Brain microvascular endothelial cell (primary cell): ENCODE measurements at regions not wholly inside any gene's neighbourhood (a gene's known extent, or its start where the extent isn't known, plus 50 kb on each side); places are given as distances from the start of the nearest gene placed in this dataset.

ENCODE experiments used
- DNase-seq: peaks from one replicate; pipeline ENCODE4 v3.0.0-alpha.2; 2020
- H3K27ac ChIP-seq: fragments of 250-450 bp; sonication (Bioruptor Pico); 2 replicates; pipeline ENCODE4 v1.5.1; 2020; ENCODE audit warnings: mild to moderate bottlenecking, moderate library complexity
- H3K27me3 ChIP-seq: fragments of 250-450 bp; sonication (Bioruptor Pico); replicated peaks from 2 replicates; pipeline ENCODE4 v1.5.1; 2020; ENCODE audit warnings: mild to moderate bottlenecking
- H3K36me3 ChIP-seq: fragments of 250-450 bp; sonication (Bioruptor Pico); replicated peaks from 2 replicates; pipeline ENCODE4 v1.5.1; 2020; ENCODE audit warnings: mild to moderate bottlenecking
- H3K4me3 ChIP-seq: 2 replicates; pipeline ENCODE4 v1.5.1; 2011; ENCODE audit warnings: low read depth, mild to moderate bottlenecking, control low read depth, low read length, moderate library complexity
- CTCF ChIP-seq: IDR thresholded peaks from 2 replicates; pipeline ENCODE4 v1.5.1; 2011; ENCODE audit warnings: low read depth, mild to moderate bottlenecking, moderate library complexity, low read length, control low read depth, inconsistent platforms; ENCODE audit errors: missing control alignments
- in situ Hi-C: cut with HindIII; loops from 2 replicates; pipeline ENCODE4 v1.10.0; 2017; ENCODE audit warnings: low sequenced_read_pairs, low pct_ligation_motif_present

DNA sequence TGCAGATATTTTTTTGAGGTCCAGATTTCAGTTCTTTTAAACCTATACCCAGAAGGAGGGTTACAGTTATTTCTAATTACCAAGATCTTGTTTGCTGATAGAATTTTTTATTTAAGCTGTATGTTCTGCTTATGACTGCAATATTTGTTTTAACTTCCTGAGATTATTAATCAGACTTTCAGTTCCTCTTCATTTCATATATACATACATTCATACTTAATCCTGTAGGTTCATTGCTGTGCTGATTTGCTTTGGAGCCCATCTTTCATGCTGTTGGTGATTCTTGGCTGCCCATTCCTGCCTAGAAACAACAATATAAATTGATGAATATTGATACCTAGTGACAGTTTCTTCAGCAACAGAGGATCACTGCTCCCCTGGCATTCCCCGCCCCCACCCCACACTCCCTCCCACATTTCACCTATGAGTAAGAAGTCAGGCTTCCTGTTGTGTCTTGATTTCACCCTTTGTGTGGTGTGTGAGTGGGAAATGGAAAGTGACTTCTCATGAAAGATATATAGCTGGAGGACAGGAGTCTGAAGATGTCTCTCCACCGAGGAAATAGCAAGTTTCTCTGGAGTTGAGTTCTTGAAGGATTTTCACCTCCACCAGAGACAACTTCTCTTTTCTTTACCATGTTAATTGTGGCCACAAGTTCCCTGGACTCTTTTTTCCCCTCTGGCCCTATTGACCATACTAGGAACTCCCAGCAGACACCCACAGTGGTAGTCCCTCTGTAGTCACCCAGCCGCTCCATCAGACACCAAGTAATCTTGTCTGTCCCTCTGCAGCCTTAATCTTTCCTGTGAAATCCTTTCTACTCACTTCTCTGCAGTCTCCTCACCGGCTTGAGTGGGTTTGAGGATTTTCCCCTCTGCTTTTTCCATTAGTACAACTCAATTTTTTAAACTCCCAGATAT is 118.4 kb downstream of the ASB9 start:
- no peak for DNase-seq
- in situ Hi-C loops, result no loop called here
- Histone ChIP-seq H3K36me3 (no peaks in the 10 kb centered on the region), H3K27me3 (no peaks in the 10 kb centered on the region), H3K27ac (no peak overlapping the region), H3K4me3 (no peak overlapping the region)
- no peak for TF ChIP-seq CTCF

GRCh38 chrX:15150586-15150985 is 119.3 kb downstream of the ASB9 start:
- in situ Hi-C loops, result no loop called here
- Histone ChIP-seq H3K27me3 (no peaks in the 10 kb centered on the region), H3K4me3 (no peak overlapping the region), H3K36me3 (no peaks in the 10 kb centered on the region), H3K27ac (no peak overlapping the region)
- DNase-seq, result no peak
- no peak for TF ChIP-seq CTCF

GRCh38 chrX:15146515-15146914 is 123.4 kb downstream of the ASB9 start:
- peak; percentile 60 for TF ChIP-seq CTCF
- Histone ChIP-seq H3K27me3 (no peaks in the 10 kb centered on the region), H3K27ac (no peak overlapping the region), H3K36me3 (no peaks in the 10 kb centered on the region), H3K4me3 (no peak overlapping the region)
- peak; percentile 12 for DNase-seq
- in situ Hi-C loops, result no loop called here

DNA sequence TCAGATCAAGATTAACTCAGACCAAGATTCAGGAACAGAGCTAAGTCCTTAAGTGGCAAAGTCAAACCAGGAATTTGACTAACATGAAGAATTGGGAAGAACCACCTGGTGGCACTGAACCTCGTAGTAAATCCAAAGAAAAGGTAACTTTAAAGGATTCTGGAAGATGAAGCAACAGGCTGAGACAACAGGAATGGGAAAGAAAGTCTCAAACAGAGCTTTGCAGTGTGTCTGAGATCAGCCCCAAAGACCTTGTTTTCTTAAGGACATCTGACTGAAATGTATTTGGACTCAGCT is 126.1 kb downstream of the ASB9 start:
- H3K27me3 ChIP-seq, result no peaks in the 10 kb centered on the region
- DNase-seq, result no peak
- in situ Hi-C loops, result no loop called here
- H3K36me3 ChIP-seq, result no peaks in the 10 kb centered on the region
- no peak for TF ChIP-seq CTCF
- H3K27ac ChIP-seq, result no peak overlapping the region
- no peak overlapping the region for H3K4me3 ChIP-seq

- H3K36me3 ChIP-seq, result no peaks in the 10 kb centered on the region
- DNase-seq, result peak; percentile 9
- no peaks in the 10 kb centered on the region for H3K27me3 ChIP-seq
- peak; percentile 79 for TF ChIP-seq CTCF
- in situ Hi-C loops, result no loop called here
- H3K4me3 ChIP-seq, result no peak overlapping the region
- H3K27ac ChIP-seq, result no peak overlapping the region
Observed at GRCh38 chrX:15143050-15143824, 126.6 kb downstream of the ASB9 start.
